NCI-H774 (cell line): ENCODE measurements at regions not wholly inside any gene's neighbourhood (a gene's known extent, or its start where the extent isn't known, plus 50 kb on each side); places are given as distances from the start of the nearest gene placed in this dataset.
"Not testable (repeated sequence)": the region's sequence is repeated elsewhere in the genome, so short reads cannot be mapped to it uniquely, and the experiment has no call there.

Experiments
- DNase-seq: peaks from one replicate; lab custom pipeline; 2025; lab: John Stamatoyannopoulos, UW

GRCh38 chr10:113495553-113495952 lies 57.3 kb upstream of the HABP2 start:
- DNase-seq, result no peak

- DNase-seq, result no peak
Observed at GRCh38 chr10:113496111-113497109, 56.4 kb upstream of the HABP2 start.

- no peak for DNase-seq
Observed at GRCh38 chr10:113497198-113497597, 55.7 kb upstream of the HABP2 start.

- DNase-seq, result no peak
Observed at GRCh38 chr10:113498997-113499396, 53.9 kb upstream of the HABP2 start.

- DNase-seq, result no peak
Observed at GRCh38 chr10:113499806-113500205, 53.0 kb upstream of the HABP2 start.

- DNase-seq, result not testable (repeated sequence)
Observed at GRCh38 chr10:113501031-113501430, 51.8 kb upstream of the HABP2 start.
